ENCODE measurements at regions not wholly inside any gene's neighbourhood (a gene's known extent, or its start where the extent isn't known, plus 50 kb on each side); places are given as distances from the start of the nearest gene placed in this dataset.

DNA sequence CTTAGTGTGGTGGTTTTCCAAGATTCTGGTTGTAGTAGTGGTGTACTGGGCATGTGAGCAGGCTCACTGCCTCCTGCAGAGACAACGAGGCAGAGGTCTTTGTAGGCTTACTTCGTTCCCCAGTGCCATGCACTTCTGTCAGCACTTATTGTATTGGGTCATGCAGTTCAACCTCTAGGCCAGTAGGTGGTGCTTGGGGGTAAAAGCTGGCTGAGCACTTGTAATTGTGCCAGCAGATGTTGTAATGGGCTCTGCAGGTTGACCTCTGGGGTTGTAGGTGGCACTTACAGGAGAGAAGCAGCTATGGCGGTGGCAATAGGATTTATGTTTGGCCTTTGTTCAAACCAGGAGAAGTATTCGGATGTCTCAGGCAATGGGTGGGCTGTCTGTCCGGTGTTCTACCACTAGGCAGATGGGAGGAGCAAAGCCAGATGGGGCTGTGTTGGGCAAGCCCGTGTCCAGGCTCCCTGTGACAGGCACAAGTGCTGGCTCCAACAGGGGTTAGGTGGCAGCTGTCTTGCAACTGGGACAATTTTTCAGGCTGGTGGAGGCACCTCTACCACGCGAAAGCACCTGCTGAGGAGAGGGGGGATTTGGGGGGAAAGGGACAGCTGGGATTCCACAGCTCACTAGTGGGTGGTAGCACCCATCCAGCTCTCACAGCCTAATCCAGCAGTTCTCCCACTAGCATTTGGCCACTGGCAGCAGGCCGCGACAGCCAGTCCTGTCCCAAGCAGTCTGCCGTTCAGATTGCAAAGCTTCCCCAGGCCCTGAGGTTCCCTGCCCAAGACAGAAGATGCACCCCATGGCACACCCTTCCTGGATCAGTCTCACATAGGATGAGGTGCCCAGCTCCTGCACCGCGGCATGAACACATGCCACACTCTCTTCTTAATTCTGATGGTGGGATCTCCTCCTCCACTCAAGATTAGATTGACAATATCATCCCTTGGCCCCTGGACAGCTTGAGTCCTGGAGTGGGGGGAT, 274.5 kb downstream of the CTH start:
- peak; percentile 83 for FAIRE-seq
- no peaks in the 10 kb centered on the region for H3K79me2 ChIP-seq (ENCODE audit: control insufficient read depth, insufficient read depth, low read length)
- dilution Hi-C loops (cut with MboI; ENCODE audit: extremely low pct_ligation_motif_present, low sequenced_read_pairs): no loop called here

DNA sequence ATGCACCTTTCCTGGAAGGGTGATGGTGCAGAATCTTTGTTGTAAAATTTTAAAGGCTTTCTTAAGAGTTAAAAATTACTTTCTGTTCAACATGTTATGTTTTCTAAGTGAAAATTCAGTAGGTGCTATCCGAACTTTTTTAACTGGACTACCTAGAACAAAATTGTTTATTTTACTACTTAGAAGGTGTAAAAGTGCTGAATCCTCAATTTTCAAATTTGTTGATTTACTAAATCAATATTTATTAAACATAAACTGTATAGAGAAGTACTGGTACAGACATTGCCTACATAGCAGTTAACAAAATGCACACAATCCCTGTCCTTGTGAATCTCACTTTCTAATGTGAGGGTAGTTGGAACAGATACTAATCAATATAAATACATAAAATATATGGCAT, 277.5 kb downstream of the CTH start:
- Histone ChIP-seq H3K4me3 (ENCODE audit: control insufficient read depth in 2 of 3, extremely low read depth in 1 of 3, insufficient read depth in 2 of 3, low read depth in 1 of 3, low read length in 3 of 3) (no peak overlapping the region), H3K27me3 (ENCODE audit: control insufficient read depth, extremely low read depth, insufficient read depth, low read length) (no peaks in the 10 kb centered on the region), H3K9ac (ENCODE audit: control insufficient read depth, extremely low read depth, insufficient read depth, low read length) (no peak overlapping the region), H3K79me2 (ENCODE audit: control insufficient read depth, insufficient read depth, low read length) (no peaks in the 10 kb centered on the region), H3K36me3 (ENCODE audit: control insufficient read depth in 2 of 2, extremely low read depth in 1 of 2, insufficient read depth in 2 of 2, low read length in 2 of 2) (no peaks in the 10 kb centered on the region), H3K4me2 (ENCODE audit: control insufficient read depth, extremely low read depth, insufficient read depth, low read depth, low read length) (no peak overlapping the region), H3K4me1 (ENCODE audit: control insufficient read depth, extremely low read depth, insufficient read depth, low read length) (no peaks in the 10 kb centered on the region), H4K20me1 (ENCODE audit: control insufficient read depth, extremely low read depth, insufficient read depth, low read length) (no peaks in the 10 kb centered on the region), H3K9me1 (ENCODE audit: control insufficient read depth, extremely low read depth, insufficient read depth, low read length) (no peaks in the 10 kb centered on the region), H2AFZ (ENCODE audit: control insufficient read depth, low read length) (no peak overlapping the region), H3K27ac (ENCODE audit: control insufficient read depth, insufficient read depth, low read length) (no peak overlapping the region), H3K9me3 (ENCODE audit: control insufficient read depth, low read depth, low read length) (no peaks in the 10 kb centered on the region)
- dilution Hi-C loops (cut with MboI; ENCODE audit: extremely low pct_ligation_motif_present, low sequenced_read_pairs): no loop called here
- no peak for TF ChIP-seq EZH2 (IDR thresholded peaks at IDR 0.05; ENCODE audit: low read length)
- DNase-seq (ENCODE audit: low read depth, low spot score): no peak
- no peak for FAIRE-seq

More for the DNA sequence above, 274.5 kb downstream of the CTH start:
- no peak overlapping the region for H2AFZ ChIP-seq (ENCODE audit: control insufficient read depth, low read length)
- no peaks in the 10 kb centered on the region for H3K4me1 ChIP-seq (ENCODE audit: control insufficient read depth, extremely low read depth, insufficient read depth, low read length)
- no peak overlapping the region for H3K4me3 ChIP-seq (ENCODE audit: control insufficient read depth in 2 of 3, extremely low read depth in 1 of 3, insufficient read depth in 2 of 3, low read depth in 1 of 3, low read length in 3 of 3)
- no peaks in the 10 kb centered on the region for H3K27me3 ChIP-seq (ENCODE audit: control insufficient read depth, extremely low read depth, insufficient read depth, low read length)
- TF ChIP-seq, protein P1, sequence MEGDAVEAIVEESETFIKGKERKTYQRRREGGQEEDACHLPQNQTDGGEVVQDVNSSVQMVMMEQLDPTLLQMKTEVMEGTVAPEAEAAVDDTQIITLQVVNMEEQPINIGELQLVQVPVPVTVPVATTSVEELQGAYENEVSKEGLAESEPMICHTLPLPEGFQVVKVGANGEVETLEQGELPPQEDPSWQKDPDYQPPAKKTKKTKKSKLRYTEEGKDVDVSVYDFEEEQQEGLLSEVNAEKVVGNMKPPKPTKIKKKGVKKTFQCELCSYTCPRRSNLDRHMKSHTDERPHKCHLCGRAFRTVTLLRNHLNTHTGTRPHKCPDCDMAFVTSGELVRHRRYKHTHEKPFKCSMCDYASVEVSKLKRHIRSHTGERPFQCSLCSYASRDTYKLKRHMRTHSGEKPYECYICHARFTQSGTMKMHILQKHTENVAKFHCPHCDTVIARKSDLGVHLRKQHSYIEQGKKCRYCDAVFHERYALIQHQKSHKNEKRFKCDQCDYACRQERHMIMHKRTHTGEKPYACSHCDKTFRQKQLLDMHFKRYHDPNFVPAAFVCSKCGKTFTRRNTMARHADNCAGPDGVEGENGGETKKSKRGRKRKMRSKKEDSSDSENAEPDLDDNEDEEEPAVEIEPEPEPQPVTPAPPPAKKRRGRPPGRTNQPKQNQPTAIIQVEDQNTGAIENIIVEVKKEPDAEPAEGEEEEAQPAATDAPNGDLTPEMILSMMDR (optimal IDR thresholded peaks at IDR 0.05 in 1 of 3, IDR thresholded peaks at IDR 0.05 in 1 of 3, conservative IDR thresholded peaks at IDR 0.05 in 1 of 3; ENCODE audit: extremely low read depth in 1 of 3, insufficient read depth in 2 of 3, low read length in 3 of 3): peak; percentile 89 to 94 (median 91)
- TF ChIP-seq EZH2 (IDR thresholded peaks at IDR 0.05; ENCODE audit: low read length): no peak
- H3K9ac ChIP-seq (ENCODE audit: control insufficient read depth, extremely low read depth, insufficient read depth, low read length): no peak overlapping the region
- no peak overlapping the region for H3K27ac ChIP-seq (ENCODE audit: control insufficient read depth, insufficient read depth, low read length)
- H3K9me3 ChIP-seq (ENCODE audit: control insufficient read depth, low read depth, low read length): no peaks in the 10 kb centered on the region
- no peaks in the 10 kb centered on the region for H3K36me3 ChIP-seq (ENCODE audit: control insufficient read depth in 2 of 2, extremely low read depth in 1 of 2, insufficient read depth in 2 of 2, low read length in 2 of 2)
- H4K20me1 ChIP-seq (ENCODE audit: control insufficient read depth, extremely low read depth, insufficient read depth, low read length): no peaks in the 10 kb centered on the region
- no peak overlapping the region for H3K4me2 ChIP-seq (ENCODE audit: control insufficient read depth, extremely low read depth, insufficient read depth, low read depth, low read length)
- H3K9me1 ChIP-seq (ENCODE audit: control insufficient read depth, extremely low read depth, insufficient read depth, low read length): no peaks in the 10 kb centered on the region
- peak; percentile 25 for DNase-seq (ENCODE audit: low read depth, low spot score)
